Cardiac fibroblast (primary cell): ENCODE measurements at regions not wholly inside any gene's neighbourhood (a gene's known extent, or its start where the extent isn't known, plus 50 kb on each side); places are given as distances from the start of the nearest gene placed in this dataset.
A peak's percentile ranks its signal among the peaks of the same experiment; 100 is the strongest.

ENCODE experiments used
- DNase-seq, 2 donors: peaks; one replicate each; pipeline versions ENCODE4 v3.0.0 to v3.0.0-alpha.2; 2010; ENCODE audit warnings: low read depth in 2 of 2
- H3K4me3 ChIP-seq, 2 donors: replicated peaks in 1 of 2; 1 replicate in 1 of 2; 2 replicates in 1 of 2; pipeline ENCODE4 v1.5.1; 2011; ENCODE audit warnings: low read depth in 2 of 2, low read length in 2 of 2, mild to moderate bottlenecking in 2 of 2, moderate library complexity in 1 of 2
- CTCF ChIP-seq: IDR thresholded peaks from one replicate; pipeline ENCODE4 v1.5.1; 2011; ENCODE audit warnings: low read depth, mild to moderate bottlenecking, low read length, inconsistent platforms

GRCh38 chr7:130944997-130945396 is 211.0 kb upstream of the KLF14 start:
- H3K4me3 ChIP-seq, result no peak overlapping the region
- TF ChIP-seq CTCF, result no peak
- DNase-seq, result no peak

- DNase-seq, result no peak
- TF ChIP-seq CTCF, result no peak
- H3K4me3 ChIP-seq, result no peak overlapping the region
These were observed 211.4 kb upstream of the KLF14 start for GRCh38 chr7:130945411-130945811.

GRCh38 chr7:130946114-130946513 is 212.1 kb upstream of the KLF14 start:
- TF ChIP-seq CTCF, result no peak
- no peak overlapping the region for H3K4me3 ChIP-seq
- DNase-seq, result peak in 1 of 2 donors; percentile 27

GRCh38 chr7:130947792-130948580 is 214.0 kb upstream of the KLF14 start:
- DNase-seq, result no peak
- no peak overlapping the region for H3K4me3 ChIP-seq
- TF ChIP-seq CTCF, result no peak

GRCh38 chr7:130948822-130949221 is 214.8 kb upstream of the KLF14 start:
- DNase-seq, result no peak
- TF ChIP-seq CTCF, result no peak
- no peak overlapping the region for H3K4me3 ChIP-seq

- no peak for TF ChIP-seq CTCF
- DNase-seq, result no peak
- H3K4me3 ChIP-seq, result no peak overlapping the region
These were observed 215.5 kb upstream of the KLF14 start for GRCh38 chr7:130949550-130949949.

GRCh38 chr7:130950054-130950453 is 216.0 kb upstream of the KLF14 start:
- H3K4me3 ChIP-seq, result no peak overlapping the region
- no peak for DNase-seq
- no peak for TF ChIP-seq CTCF
